H9 (cell line): ENCODE measurements at regions not wholly inside any gene's neighbourhood (a gene's known extent, or its start where the extent isn't known, plus 50 kb on each side); places are given as distances from the start of the nearest gene placed in this dataset.

Experiments
- DNase-seq: peaks from one replicate; pipeline ENCODE4 v3.0.0-alpha.2; 2017
- H2AFZ ChIP-seq: one replicate; pipeline ENCODE4 v1.6.1; 2013; ENCODE audit warnings: mild to moderate bottlenecking, low read length, control low read depth, moderate library complexity
- H2AK5ac ChIP-seq: 2 replicates; pipeline ENCODE4 v1.6.1; 2013; ENCODE audit warnings: low read length, control low read depth, mixed read lengths; ENCODE audit not compliant: insufficient read length
- H2BK120ac ChIP-seq: one replicate; pipeline ENCODE4 v1.6.1; 2013; ENCODE audit warnings: low read depth, mild to moderate bottlenecking, low read length, control low read depth, inconsistent platforms; ENCODE audit not compliant: poor library complexity, severe bottlenecking
- H2BK12ac ChIP-seq: 2 replicates; pipeline ENCODE4 v1.6.1; 2013; ENCODE audit warnings: low read length, control low read depth, mixed read lengths, low read depth; ENCODE audit not compliant: insufficient read length
- H2BK15ac ChIP-seq: 2 replicates; pipeline ENCODE4 v1.6.1; 2013; ENCODE audit warnings: low read depth, low read length, control low read depth
- H2BK20ac ChIP-seq: one replicate; pipeline ENCODE4 v1.6.1; 2013; ENCODE audit warnings: low read depth, mild to moderate bottlenecking, low read length, control low read depth, inconsistent platforms; ENCODE audit not compliant: poor library complexity, severe bottlenecking
- H2BK5ac ChIP-seq: 2 replicates; pipeline ENCODE4 v1.6.1; 2013; ENCODE audit warnings: low read length, control low read depth, mixed read lengths; ENCODE audit not compliant: insufficient read length
- H3K14ac ChIP-seq: 2 replicates; pipeline ENCODE4 v1.6.1; 2013; ENCODE audit warnings: low read length, control low read depth; ENCODE audit not compliant: insufficient read depth
- H3K18ac ChIP-seq: 2 replicates; pipeline ENCODE4 v1.6.1; 2013; ENCODE audit warnings: low read depth, mild to moderate bottlenecking, mixed read lengths, low read length, control low read depth; ENCODE audit not compliant: insufficient read length
- H3K23ac ChIP-seq: 2 replicates; pipeline ENCODE4 v1.6.1; 2013; ENCODE audit warnings: low read length, control low read depth, mixed read lengths, low read depth; ENCODE audit not compliant: insufficient read length
- H3K23me2 ChIP-seq: 2 replicates; pipeline ENCODE4 v1.6.1; 2013; ENCODE audit warnings: low read depth, mild to moderate bottlenecking, mixed read lengths, low read length, control low read depth; ENCODE audit not compliant: insufficient read length, poor library complexity, severe bottlenecking
- H3K27ac ChIP-seq: 2 replicates; pipeline ENCODE4 v1.5.1; 2013; ENCODE audit warnings: low read length, control low read depth, mixed read lengths, low read depth; ENCODE audit not compliant: insufficient read length
- H3K27me3 ChIP-seq: 2 replicates; pipeline ENCODE4 v1.6.1; 2013; ENCODE audit warnings: low read length, control low read depth, inconsistent platforms; ENCODE audit not compliant: insufficient read depth
- H3K4ac ChIP-seq: 2 replicates; pipeline ENCODE4 v1.6.1; 2013; ENCODE audit warnings: low read depth, mild to moderate bottlenecking, control low read depth, inconsistent platforms, low read length, moderate library complexity
- H3K4me1 ChIP-seq: 2 replicates; pipeline ENCODE4 v1.6.1; 2013; ENCODE audit warnings: low read length, control low read depth, inconsistent platforms; ENCODE audit not compliant: insufficient read depth
- H3K4me2 ChIP-seq: 2 replicates; pipeline ENCODE4 v1.6.1; 2013; ENCODE audit warnings: low read length, control low read depth, mixed read lengths; ENCODE audit not compliant: insufficient read length, insufficient read depth
- H3K56ac ChIP-seq: 2 replicates; pipeline ENCODE4 v1.6.1; 2013; ENCODE audit warnings: low read depth, mild to moderate bottlenecking, mixed read lengths, low read length, control low read depth; ENCODE audit not compliant: insufficient read length
- H3K79me1 ChIP-seq: 2 replicates; pipeline ENCODE4 v1.6.1; 2013; ENCODE audit warnings: low read depth, mild to moderate bottlenecking, moderate library complexity, low read length, control low read depth, inconsistent platforms; ENCODE audit not compliant: insufficient read depth, poor library complexity, severe bottlenecking
- H3K79me2 ChIP-seq: 2 replicates; pipeline ENCODE4 v1.6.1; 2013; ENCODE audit warnings: low read length, control low read depth, inconsistent platforms; ENCODE audit not compliant: insufficient read depth
- H3K9ac ChIP-seq: 2 replicates; pipeline ENCODE4 v1.6.1; 2013; ENCODE audit warnings: low read length, control low read depth, mixed read lengths; ENCODE audit not compliant: insufficient read length; ENCODE audit errors: extremely low read depth
- H3K9me3 ChIP-seq: one replicate; pipeline ENCODE4 v1.6.1; 2013; ENCODE audit warnings: low read depth, low read length, inconsistent platforms; ENCODE audit not compliant: control insufficient read depth
- H3T11ph ChIP-seq: one replicate; pipeline ENCODE4 v1.6.1; 2013; ENCODE audit warnings: mild to moderate bottlenecking, low read length, control low read depth, inconsistent platforms
- H4K20me1 ChIP-seq: one replicate; pipeline ENCODE4 v1.6.1; 2013; ENCODE audit not compliant: control insufficient read depth, insufficient read length, insufficient read depth
- H4K5ac ChIP-seq: 2 replicates; pipeline ENCODE4 v1.6.1; 2013; ENCODE audit warnings: low read depth, mild to moderate bottlenecking, mixed read lengths, low read length, control low read depth; ENCODE audit not compliant: insufficient read length
- H4K8ac ChIP-seq: replicated peaks from 2 replicates; pipeline ENCODE4 v1.6.1; 2013; ENCODE audit warnings: low read length, control low read depth, mixed read lengths, low read depth; ENCODE audit not compliant: insufficient read length
- H4K91ac ChIP-seq: 2 replicates; pipeline ENCODE4 v1.6.1; 2013; ENCODE audit warnings: low read depth, mild to moderate bottlenecking, moderate library complexity, mixed read lengths, low read length, control low read depth; ENCODE audit not compliant: insufficient read length
- H3K27ac Mint-ChIP-seq, 3 experiments: 2 replicates in 2 of 3; 3 replicates in 1 of 3; pipeline ENCODE4 v1.8.0; 2020 to 2021; ENCODE audit warnings: mixed read lengths in 3 of 3, mild to moderate bottlenecking in 1 of 3, moderate library complexity in 1 of 3
- H3K27me3 Mint-ChIP-seq: 2 replicates; pipeline ENCODE4 v1.8.0; 2021; ENCODE audit warnings: low read depth, mild to moderate bottlenecking, moderate library complexity, mixed read lengths
- H3K36me3 Mint-ChIP-seq, 3 experiments: 2 replicates in 2 of 3; 3 replicates in 1 of 3; pipeline ENCODE4 v1.8.0; 2020 to 2021; ENCODE audit warnings: low read depth in 3 of 3, mixed read lengths in 3 of 3; ENCODE audit not compliant: insufficient read depth in 1 of 3
- H3K4me1 Mint-ChIP-seq, 2 experiments: 2 replicates each; pipeline ENCODE4 v1.8.0; 2020; ENCODE audit warnings: mixed read lengths in 2 of 2
- H3K4me3 Mint-ChIP-seq, 2 experiments: 2 replicates in 1 of 2; 3 replicates in 1 of 2; pipeline ENCODE4 v1.8.0; 2020 to 2021; ENCODE audit warnings: mild to moderate bottlenecking in 2 of 2, mixed read lengths in 2 of 2, moderate library complexity in 1 of 2
- H3K9me3 Mint-ChIP-seq, 2 experiments: 2 replicates in 1 of 2; 3 replicates in 1 of 2; pipeline ENCODE4 v1.8.0; 2020; ENCODE audit warnings: mild to moderate bottlenecking in 2 of 2, mixed read lengths in 2 of 2, moderate library complexity in 1 of 2
- WGBS: extraction: QIAGEN DNeasy Blood & Tissue Kit; methylation state at CpG from one replicate; pipeline ENCODE4 v1.1.7; 2013; ENCODE audit warnings: missing lambda C conversion rate, low lambda C conversion rate, mixed read lengths; ENCODE audit not compliant: insufficient read length; ENCODE audit errors: extremely low coverage; 5-methylcytosine and 5-hydroxymethylcytosine counted together
- TF ChIP-seq, protein P1 (sequence below): fragments of 200-600 bp; sonication (generic); conservative IDR thresholded peaks from 3 replicates; pipeline ENCODE4 v1.8.0; 2021; ENCODE audit warnings: antibody characterized with exemption, mild to moderate bottlenecking

DNA sequence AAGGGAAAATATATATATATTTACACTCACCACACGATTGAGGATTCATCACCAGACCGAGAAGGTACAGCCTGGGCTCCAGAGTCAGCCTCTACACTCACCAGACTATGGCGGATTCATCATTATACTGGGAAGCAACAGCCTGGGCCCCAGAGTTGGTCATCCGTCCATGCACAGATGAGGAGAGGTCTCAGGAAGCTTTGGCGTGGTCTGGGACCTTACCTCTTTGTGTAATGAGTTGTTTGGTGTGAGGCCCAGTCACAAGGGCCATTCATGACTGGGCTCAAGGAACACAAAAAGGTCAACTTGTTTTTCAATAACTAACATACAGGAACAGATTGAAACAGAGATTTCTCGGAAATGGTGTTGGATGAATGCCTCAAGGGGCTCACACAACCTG lies 926.1 kb downstream of the FAM133A start:
- peaks cover 0 to 2% of the 10 kb centered on the region in 2 experiments; a peak in 1 of 4 replicates for H3K4me1 Mint-ChIP-seq

More for the DNA sequence above, 926.1 kb downstream of the FAM133A start:
- TF ChIP-seq, protein P1, sequence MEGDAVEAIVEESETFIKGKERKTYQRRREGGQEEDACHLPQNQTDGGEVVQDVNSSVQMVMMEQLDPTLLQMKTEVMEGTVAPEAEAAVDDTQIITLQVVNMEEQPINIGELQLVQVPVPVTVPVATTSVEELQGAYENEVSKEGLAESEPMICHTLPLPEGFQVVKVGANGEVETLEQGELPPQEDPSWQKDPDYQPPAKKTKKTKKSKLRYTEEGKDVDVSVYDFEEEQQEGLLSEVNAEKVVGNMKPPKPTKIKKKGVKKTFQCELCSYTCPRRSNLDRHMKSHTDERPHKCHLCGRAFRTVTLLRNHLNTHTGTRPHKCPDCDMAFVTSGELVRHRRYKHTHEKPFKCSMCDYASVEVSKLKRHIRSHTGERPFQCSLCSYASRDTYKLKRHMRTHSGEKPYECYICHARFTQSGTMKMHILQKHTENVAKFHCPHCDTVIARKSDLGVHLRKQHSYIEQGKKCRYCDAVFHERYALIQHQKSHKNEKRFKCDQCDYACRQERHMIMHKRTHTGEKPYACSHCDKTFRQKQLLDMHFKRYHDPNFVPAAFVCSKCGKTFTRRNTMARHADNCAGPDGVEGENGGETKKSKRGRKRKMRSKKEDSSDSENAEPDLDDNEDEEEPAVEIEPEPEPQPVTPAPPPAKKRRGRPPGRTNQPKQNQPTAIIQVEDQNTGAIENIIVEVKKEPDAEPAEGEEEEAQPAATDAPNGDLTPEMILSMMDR, result no peak
- Histone ChIP-seq H3T11ph (no peak overlapping the region), H4K5ac (no peak overlapping the region), H2BK20ac (no peak overlapping the region), H3K23me2 (no peaks in the 10 kb centered on the region), H4K20me1 (no peaks in the 10 kb centered on the region), H3K4ac (no peak overlapping the region), H3K4me1 (no peaks in the 10 kb centered on the region), H3K9me3 (no peaks in the 10 kb centered on the region), H3K79me2 (no peaks in the 10 kb centered on the region; the same call in 1 of the 2 replicates), H4K91ac (no peak overlapping the region), H2AK5ac (no peak overlapping the region), H3K18ac (no peak overlapping the region), H2BK12ac (no peak overlapping the region), H2BK120ac (no peak overlapping the region), H4K8ac (no peak overlapping the region), H3K56ac (no peak overlapping the region), H2BK15ac (no peak overlapping the region), H3K79me1 (no peaks in the 10 kb centered on the region), H3K23ac (no peak overlapping the region), H3K27ac (no peak overlapping the region), H3K27me3 (no peaks in the 10 kb centered on the region), H3K9ac (no peak overlapping the region), H3K4me2 (no peak overlapping the region), H3K14ac (no peak overlapping the region), H2AFZ (no peak overlapping the region), H2BK5ac (no peak overlapping the region)
- Mint-ChIP-seq H3K4me3 (no peak overlapping the region), H3K36me3 (peaks cover 0 to 5% (median 0%) of the 10 kb centered on the region in 3 experiments; a peak in 2 of 7 replicates), H3K27ac (no peak overlapping the region), H3K27me3 (no peaks in the 10 kb centered on the region), H3K9me3 (no peaks in the 10 kb centered on the region)
- whole genome bisulfite sequencing, result no CpG with 5 or more reads among the region's 6 CpGs
- no peak for DNase-seq
